BLaER1 treated with 17β-estradiol and CSF1 and Interleukin-3, amounts not matched to agents 10 nM and 100 nM (cell line): ENCODE measurements at regions not wholly inside any gene's neighbourhood (a gene's known extent, or its start where the extent isn't known, plus 50 kb on each side); places are given as distances from the start of the nearest gene placed in this dataset.

ENCODE experiments used
- H3K27ac ChIP-seq, 11 experiments: shearing (Covaris generic); formaldehyde crosslinking; 2 replicates each; pipeline ENCODE4 v1.8.1; 2022
- H3K27me3 ChIP-seq, 11 experiments: shearing (Covaris generic); formaldehyde crosslinking; 2 replicates each; pipeline ENCODE4 v1.8.1; 2022
- H3K36me3 ChIP-seq, 11 experiments: shearing (Covaris generic); formaldehyde crosslinking; 2 replicates each; pipeline ENCODE4 v1.8.1; 2022
- H3K4me1 ChIP-seq, 10 experiments: shearing (Covaris generic); formaldehyde crosslinking; 2 replicates each; pipeline ENCODE4 v1.8.1; 2022
- H3K4me2 ChIP-seq, 11 experiments: shearing (Covaris generic); formaldehyde crosslinking; 2 replicates each; pipeline ENCODE4 v1.8.1; 2022
- H3K4me3 ChIP-seq, 10 experiments: shearing (Covaris generic); formaldehyde crosslinking; 2 replicates each; pipeline ENCODE4 v1.8.1; 2022
- H3K9ac ChIP-seq, 11 experiments: shearing (Covaris generic); formaldehyde crosslinking; 2 replicates each; pipeline ENCODE4 v1.8.1; 2022
- H3K9me3 ChIP-seq, 11 experiments: shearing (Covaris generic); formaldehyde crosslinking; replicated peaks in 1 of 11; 2 replicates each; pipeline ENCODE4 v1.8.1; 2022
- H4K20me1 ChIP-seq, 11 experiments: shearing (Covaris generic); formaldehyde crosslinking; 2 replicates each; pipeline ENCODE4 v1.8.1; 2022
- Cebpa-rat ChIP-seq, 11 experiments: shearing (Covaris generic); IDR thresholded peaks; 2 replicates each; pipeline ENCODE4 v1.8.1; 2022

GRCh38 chr12:127893895-127894609 lies 372.9 kb upstream of the TMEM132C start:
- H3K36me3 ChIP-seq: no peaks in the 10 kb centered on the region
- no peak overlapping the region for H3K27ac ChIP-seq
- no peak for TF ChIP-seq Cebpa-rat (IDR thresholded peaks at IDR 0.05)
- H3K4me3 ChIP-seq: no peak overlapping the region
- H3K4me1 ChIP-seq: peaks cover 0 to 2% (median under 1%) of the 10 kb centered on the region in 10 experiments; a peak in 2 of 20 replicates
- no peaks in the 10 kb centered on the region for H4K20me1 ChIP-seq
- H3K9ac ChIP-seq: no peak overlapping the region
- H3K4me2 ChIP-seq: no peak overlapping the region
- H3K27me3 ChIP-seq: no peaks in the 10 kb centered on the region
- no peaks in the 10 kb centered on the region for H3K9me3 ChIP-seq

GRCh38 chr12:127896661-127897060 lies 370.3 kb upstream of the TMEM132C start:
- no peaks in the 10 kb centered on the region for H3K36me3 ChIP-seq
- no peak overlapping the region for H3K27ac ChIP-seq
- peaks cover 11 to 19% (median 16%) of the 10 kb centered on the region in 10 experiments for H3K4me1 ChIP-seq
- no peak overlapping the region for H3K4me2 ChIP-seq
- TF ChIP-seq Cebpa-rat (IDR thresholded peaks at IDR 0.05): no peak
- no peaks in the 10 kb centered on the region for H3K27me3 ChIP-seq
- H4K20me1 ChIP-seq: no peaks in the 10 kb centered on the region
- no peak overlapping the region for H3K4me3 ChIP-seq
- no peak overlapping the region for H3K9ac ChIP-seq
- H3K9me3 ChIP-seq: peaks cover 0 to 5% (median 0%) of the 10 kb centered on the region in 11 experiments; a peak in 1 of 22 replicates

- peaks cover 0 to 5% (median 0%) of the 10 kb centered on the region in 11 experiments; a peak in 1 of 22 replicates for H3K9me3 ChIP-seq
- H4K20me1 ChIP-seq: no peaks in the 10 kb centered on the region
- H3K36me3 ChIP-seq: no peaks in the 10 kb centered on the region
Measured at GRCh38 chr12:127898616-127899015, 368.4 kb upstream of the TMEM132C start.

GRCh38 chr12:127899971-127900370 lies 367.0 kb upstream of the TMEM132C start:
- TF ChIP-seq Cebpa-rat (IDR thresholded peaks at IDR 0.05): no peak

More at GRCh38 chr12:127898616-127899015, 368.4 kb upstream of the TMEM132C start:
- H3K27ac ChIP-seq: no peak overlapping the region
- no peak overlapping the region for H3K4me2 ChIP-seq
- H3K9ac ChIP-seq: no peak overlapping the region
- no peak overlapping the region for H3K4me3 ChIP-seq
- no peaks in the 10 kb centered on the region for H3K27me3 ChIP-seq
- peaks cover 11 to 19% (median 16%) of the 10 kb centered on the region in 10 experiments for H3K4me1 ChIP-seq
- TF ChIP-seq Cebpa-rat (IDR thresholded peaks at IDR 0.05): no peak

GRCh38 chr12:127900386-127900785 lies 366.6 kb upstream of the TMEM132C start:
- H3K9ac ChIP-seq: no peak overlapping the region
- H3K9me3 ChIP-seq: peaks cover 2 to 13% (median 8%) of the 10 kb centered on the region in 11 experiments; a peak in 19 of 22 replicates
- no peaks in the 10 kb centered on the region for H3K27me3 ChIP-seq
- peaks cover 11 to 19% (median 16%) of the 10 kb centered on the region in 10 experiments for H3K4me1 ChIP-seq
- no peaks in the 10 kb centered on the region for H3K36me3 ChIP-seq
- H3K4me3 ChIP-seq: no peak overlapping the region
- peak overlapping the region in 1 of 11 experiments; percentile 6; a peak in 2 of 22 replicates for H3K27ac ChIP-seq
- H3K4me2 ChIP-seq: peak overlapping the region in 10 of 11 experiments; percentile 44 to 73 (median 56); a peak in 14 of 22 replicates
- TF ChIP-seq Cebpa-rat (IDR thresholded peaks at IDR 0.05): no peak
- H4K20me1 ChIP-seq: no peaks in the 10 kb centered on the region

More at GRCh38 chr12:127899971-127900370, 367.0 kb upstream of the TMEM132C start:
- H3K9me3 ChIP-seq: peaks cover 0 to 10% (median 4%) of the 10 kb centered on the region in 11 experiments; a peak in 10 of 22 replicates
- peaks cover 11 to 19% (median 16%) of the 10 kb centered on the region in 10 experiments for H3K4me1 ChIP-seq
- H4K20me1 ChIP-seq: no peaks in the 10 kb centered on the region
- H3K9ac ChIP-seq: no peak overlapping the region
- H3K36me3 ChIP-seq: no peaks in the 10 kb centered on the region
- H3K4me3 ChIP-seq: no peak overlapping the region
- H3K4me2 ChIP-seq: peak overlapping the region; percentile 42 to 73 (median 55); a peak in 20 of 22 replicates
- H3K27ac ChIP-seq: peak overlapping the region in 1 of 11 experiments; percentile 6; a peak in 3 of 22 replicates
- no peaks in the 10 kb centered on the region for H3K27me3 ChIP-seq

GRCh38 chr12:127903146-127903545 lies 363.8 kb upstream of the TMEM132C start:
- Histone ChIP-seq H3K4me3 (no peak overlapping the region), H3K9me3 (peaks cover 4 to 24% (median 10%) of the 10 kb centered on the region in 11 experiments; a peak in 19 of 22 replicates), H3K27me3 (no peaks in the 10 kb centered on the region), H3K4me1 (peaks cover 11 to 19% (median 16%) of the 10 kb centered on the region in 10 experiments), H3K9ac (no peak overlapping the region), H4K20me1 (no peaks in the 10 kb centered on the region), H3K36me3 (no peaks in the 10 kb centered on the region), H3K4me2 (no peak overlapping the region), H3K27ac (no peak overlapping the region)
- TF ChIP-seq Cebpa-rat (IDR thresholded peaks at IDR 0.05): no peak

GRCh38 chr12:127909041-127909440 lies 357.9 kb upstream of the TMEM132C start:
- Histone ChIP-seq H3K9me3 (peaks cover 4 to 21% (median 9%) of the 10 kb centered on the region in 11 experiments; a peak in 19 of 22 replicates), H3K4me1 (peaks cover 6 to 12% (median 10%) of the 10 kb centered on the region in 10 experiments; a peak in 15 of 20 replicates), H3K4me3 (no peak overlapping the region), H3K36me3 (no peaks in the 10 kb centered on the region), H4K20me1 (no peaks in the 10 kb centered on the region), H3K9ac (no peak overlapping the region), H3K27ac (no peak overlapping the region), H3K4me2 (no peak overlapping the region), H3K27me3 (no peaks in the 10 kb centered on the region)
- TF ChIP-seq Cebpa-rat (IDR thresholded peaks at IDR 0.05): no peak

- TF ChIP-seq Cebpa-rat (IDR thresholded peaks at IDR 0.05): no peak
- Histone ChIP-seq H3K4me1 (peaks cover 6 to 12% (median 10%) of the 10 kb centered on the region in 10 experiments; a peak in 15 of 20 replicates), H3K4me3 (no peak overlapping the region), H3K9ac (no peak overlapping the region), H3K27me3 (no peaks in the 10 kb centered on the region), H3K27ac (no peak overlapping the region), H3K9me3 (peaks cover 0 to 3% (median 0%) of the 10 kb centered on the region in 11 experiments; a peak in 1 of 22 replicates), H4K20me1 (no peaks in the 10 kb centered on the region), H3K36me3 (no peaks in the 10 kb centered on the region), H3K4me2 (no peak overlapping the region)
Measured at GRCh38 chr12:127911291-127911690, 355.7 kb upstream of the TMEM132C start.

- Histone ChIP-seq H3K9me3 (no peaks in the 10 kb centered on the region), H3K36me3 (no peaks in the 10 kb centered on the region), H4K20me1 (no peaks in the 10 kb centered on the region), H3K4me2 (peak overlapping the region; percentile 20 to 57 (median 28); a peak in 15 of 22 replicates), H3K4me1 (peaks cover 6 to 12% (median 10%) of the 10 kb centered on the region in 10 experiments; a peak in 15 of 20 replicates), H3K27ac (no peak overlapping the region), H3K4me3 (no peak overlapping the region), H3K27me3 (no peaks in the 10 kb centered on the region), H3K9ac (no peak overlapping the region)
- TF ChIP-seq Cebpa-rat (IDR thresholded peaks at IDR 0.05): no peak
Measured at GRCh38 chr12:127912035-127912665, 354.8 kb upstream of the TMEM132C start.
